Panc1 (cell line): ENCODE measurements at regions not wholly inside any gene's neighbourhood (a gene's known extent, or its start where the extent isn't known, plus 50 kb on each side); places are given as distances from the start of the nearest gene placed in this dataset.

Experiments used
- ATAC-seq: fragments of 200-7000 bp; cut with Tn5 transposase; 2 replicates; pipeline ENCODE4 v1.9.1; 2020; ENCODE audit warnings: mild to moderate bottlenecking, moderate library complexity
- BruUV-seq: library from RNA; stranded (reverse); fragments of 400-500 nt; replicated peaks from 2 replicates; lab custom pipeline; 2021; lab: Mats Ljungman, UMichigan
- CTCF ChIA-PET: fragments of 300-600 bp; sonication (Branson Sonifier 250); formaldehyde crosslinking; loops from one replicate; lab custom pipeline; 2022; ENCODE audit warnings: antibody characterized with exemption; lab: Charles Lee
- POLR2A ChIA-PET: fragments of 300-600 bp; sonication (Branson Sonifier 250); formaldehyde crosslinking; loops from one replicate; lab custom pipeline; 2022; ENCODE audit warnings: antibody characterized with exemption; lab: Charles Lee
- DNase-seq: peaks from one replicate; pipeline ENCODE4 v3.0.0-alpha.2; 2010; ENCODE audit warnings: low read depth, low spot score
- H3K27ac ChIP-seq: 2 replicates; pipeline ENCODE4 v1.5.1; 2011; ENCODE audit warnings: mild to moderate bottlenecking, low read length, inconsistent platforms
- H3K27me3 ChIP-seq: fragments of 200-500 bp; sonication (Bioruptor generic); 2 replicates; pipeline ENCODE4 v1.6.0; 2014; ENCODE audit warnings: low read length, inconsistent platforms; ENCODE audit not compliant: control insufficient read depth, insufficient read depth
- H3K36me3 ChIP-seq: fragments of 200-500 bp; sonication (Bioruptor generic); 2 replicates; pipeline ENCODE4 v1.5.1; 2014; ENCODE audit warnings: inconsistent platforms, mild to moderate bottlenecking, low read length, moderate library complexity; ENCODE audit not compliant: control insufficient read depth, insufficient read depth
- H3K4me1 ChIP-seq: 2 replicates; pipeline ENCODE4 v1.5.1; 2011; ENCODE audit warnings: inconsistent platforms, mild to moderate bottlenecking, low read length, moderate library complexity; ENCODE audit not compliant: control insufficient read depth, insufficient read depth
- H3K4me3 ChIP-seq, 2 experiments: 2 replicates each; pipeline ENCODE4 v1.5.1; 2011 to 2012; ENCODE audit warnings: low read depth in 2 of 2, low read length in 2 of 2, mild to moderate bottlenecking in 2 of 2, inconsistent platforms in 1 of 2, moderate library complexity in 1 of 2
- H3K9me3 ChIP-seq: fragments of 200-500 bp; sonication (Bioruptor generic); 2 replicates; pipeline ENCODE4 v1.5.1; 2014; ENCODE audit warnings: low read depth, mild to moderate bottlenecking, inconsistent platforms, low read length, moderate library complexity; ENCODE audit not compliant: control insufficient read depth, insufficient read depth
- CTCF ChIP-seq: fragments of 450-650 bp; IDR thresholded peaks from 2 replicates; pipeline ENCODE4 v1.5.1; 2017; ENCODE audit warnings: mild to moderate bottlenecking
- POLR2AphosphoS5 ChIP-seq: IDR thresholded peaks from 2 replicates; pipeline ENCODE4 v1.6.1; 2012; ENCODE audit warnings: mild to moderate bottlenecking, low read depth, low read length, moderate library complexity
- SIN3A ChIP-seq: IDR thresholded peaks from 2 replicates; pipeline ENCODE4 v1.6.1; 2012; ENCODE audit warnings: low read depth, mild to moderate bottlenecking, low read length, moderate library complexity, borderline replicate concordance; ENCODE audit not compliant: insufficient read depth
- TCF7L2 ChIP-seq: IDR thresholded peaks from 2 replicates; pipeline ENCODE4 v1.6.1; 2011; ENCODE audit warnings: mild to moderate bottlenecking, low read depth, low read length, inconsistent platforms
- in situ Hi-C: cut with HindIII; loops from 2 replicates; pipeline ENCODE4 v1.10.0; 2016; ENCODE audit warnings: low sequenced_read_pairs, low pct_unique_long_range_greater_than_20kb
- intact Hi-C: fragments of 100-400 bp; cut with micrococcal nuclease; formaldehyde crosslinking; loops from one replicate; pipeline ENCODE4 v1.10.0; 2022; ENCODE audit not compliant: unreplicated experiment
- TF ChIP-seq, protein P1 (sequence below), 2 experiments: IDR thresholded peaks; 2 replicates each; pipeline ENCODE4 v1.6.1; 2011 to 2012; ENCODE audit warnings: low read depth in 2 of 2, control low read depth in 1 of 2, low read length in 1 of 2, mild to moderate bottlenecking in 1 of 2, moderate library complexity in 1 of 2; ENCODE audit not compliant: insufficient read depth in 1 of 2

DNA sequence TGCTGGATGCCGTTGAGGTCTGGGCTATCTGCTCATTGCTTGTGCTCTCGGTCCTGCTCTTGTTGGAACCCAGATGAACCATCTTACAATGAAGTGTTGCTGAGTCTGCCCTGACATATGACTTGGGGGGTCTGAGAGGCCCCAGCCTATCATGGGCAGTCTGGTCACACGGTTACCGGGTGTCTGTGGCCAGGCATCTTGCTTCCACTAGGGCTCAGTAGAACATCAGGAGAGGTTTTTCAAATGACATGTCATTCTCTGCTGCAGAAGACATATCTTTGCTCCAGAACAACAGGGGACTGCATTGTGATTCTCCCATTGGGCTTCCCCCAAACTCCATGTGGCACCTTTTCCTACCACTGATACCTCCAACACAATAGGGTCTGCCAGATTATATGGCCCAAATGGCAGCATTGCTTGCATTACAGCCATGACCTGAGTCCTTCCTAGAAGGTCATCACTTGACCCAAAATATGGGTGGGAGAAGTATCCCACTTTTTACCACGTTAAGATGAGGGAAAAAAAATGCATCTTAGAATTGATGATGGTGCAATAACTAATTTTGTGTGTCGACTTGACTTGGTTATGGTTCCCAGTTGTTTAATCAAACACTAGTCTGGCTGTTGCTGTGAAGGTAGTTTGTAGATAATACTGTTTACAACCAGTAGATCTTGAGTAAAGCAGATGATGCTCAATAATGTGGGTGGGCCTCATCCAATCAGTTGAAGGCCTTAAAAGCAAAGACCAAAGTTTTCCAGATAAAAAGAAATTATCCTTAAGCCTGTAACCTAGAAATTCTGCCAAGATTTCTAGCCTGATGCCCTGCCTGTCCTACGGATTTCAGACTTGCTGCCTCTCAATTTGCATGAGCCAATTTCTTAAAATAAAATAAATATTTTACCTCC, 241.0 kb downstream of the QKI start:
- no peak overlapping the region for H3K27ac ChIP-seq
- POLR2A ChIA-PET, result no interaction called here
- in situ Hi-C loops, result no loop called here
- DNase-seq (no peak), ATAC-seq (no peak)
- intact Hi-C loops, result no loop called here
- H3K36me3 ChIP-seq, result no peaks in the 10 kb centered on the region
- no TSS peak for BruUV-seq
- H3K27me3 ChIP-seq, result 0 out of 2 replicates have a peak, but pooled peaks cover 2% of the 10 kb centered on the region
- no peaks in the 10 kb centered on the region for H3K9me3 ChIP-seq
- no peak overlapping the region for H3K4me3 ChIP-seq
- TF ChIP-seq CTCF (no peak), SIN3A (no peak), POLR2AphosphoS5 (no peak), TCF7L2 (no peak)
- TF ChIP-seq, protein P1, sequence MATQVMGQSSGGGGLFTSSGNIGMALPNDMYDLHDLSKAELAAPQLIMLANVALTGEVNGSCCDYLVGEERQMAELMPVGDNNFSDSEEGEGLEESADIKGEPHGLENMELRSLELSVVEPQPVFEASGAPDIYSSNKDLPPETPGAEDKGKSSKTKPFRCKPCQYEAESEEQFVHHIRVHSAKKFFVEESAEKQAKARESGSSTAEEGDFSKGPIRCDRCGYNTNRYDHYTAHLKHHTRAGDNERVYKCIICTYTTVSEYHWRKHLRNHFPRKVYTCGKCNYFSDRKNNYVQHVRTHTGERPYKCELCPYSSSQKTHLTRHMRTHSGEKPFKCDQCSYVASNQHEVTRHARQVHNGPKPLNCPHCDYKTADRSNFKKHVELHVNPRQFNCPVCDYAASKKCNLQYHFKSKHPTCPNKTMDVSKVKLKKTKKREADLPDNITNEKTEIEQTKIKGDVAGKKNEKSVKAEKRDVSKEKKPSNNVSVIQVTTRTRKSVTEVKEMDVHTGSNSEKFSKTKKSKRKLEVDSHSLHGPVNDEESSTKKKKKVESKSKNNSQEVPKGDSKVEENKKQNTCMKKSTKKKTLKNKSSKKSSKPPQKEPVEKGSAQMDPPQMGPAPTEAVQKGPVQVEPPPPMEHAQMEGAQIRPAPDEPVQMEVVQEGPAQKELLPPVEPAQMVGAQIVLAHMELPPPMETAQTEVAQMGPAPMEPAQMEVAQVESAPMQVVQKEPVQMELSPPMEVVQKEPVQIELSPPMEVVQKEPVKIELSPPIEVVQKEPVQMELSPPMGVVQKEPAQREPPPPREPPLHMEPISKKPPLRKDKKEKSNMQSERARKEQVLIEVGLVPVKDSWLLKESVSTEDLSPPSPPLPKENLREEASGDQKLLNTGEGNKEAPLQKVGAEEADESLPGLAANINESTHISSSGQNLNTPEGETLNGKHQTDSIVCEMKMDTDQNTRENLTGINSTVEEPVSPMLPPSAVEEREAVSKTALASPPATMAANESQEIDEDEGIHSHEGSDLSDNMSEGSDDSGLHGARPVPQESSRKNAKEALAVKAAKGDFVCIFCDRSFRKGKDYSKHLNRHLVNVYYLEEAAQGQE (IDR thresholded peaks at IDR 0.05; ENCODE audit: insufficient read depth in 1 of 2, low read depth in 2 of 2, low read length in 1 of 2), result no peak
- H3K4me1 ChIP-seq, result no peaks in the 10 kb centered on the region
- CTCF ChIA-PET, result no interaction called here

DNA sequence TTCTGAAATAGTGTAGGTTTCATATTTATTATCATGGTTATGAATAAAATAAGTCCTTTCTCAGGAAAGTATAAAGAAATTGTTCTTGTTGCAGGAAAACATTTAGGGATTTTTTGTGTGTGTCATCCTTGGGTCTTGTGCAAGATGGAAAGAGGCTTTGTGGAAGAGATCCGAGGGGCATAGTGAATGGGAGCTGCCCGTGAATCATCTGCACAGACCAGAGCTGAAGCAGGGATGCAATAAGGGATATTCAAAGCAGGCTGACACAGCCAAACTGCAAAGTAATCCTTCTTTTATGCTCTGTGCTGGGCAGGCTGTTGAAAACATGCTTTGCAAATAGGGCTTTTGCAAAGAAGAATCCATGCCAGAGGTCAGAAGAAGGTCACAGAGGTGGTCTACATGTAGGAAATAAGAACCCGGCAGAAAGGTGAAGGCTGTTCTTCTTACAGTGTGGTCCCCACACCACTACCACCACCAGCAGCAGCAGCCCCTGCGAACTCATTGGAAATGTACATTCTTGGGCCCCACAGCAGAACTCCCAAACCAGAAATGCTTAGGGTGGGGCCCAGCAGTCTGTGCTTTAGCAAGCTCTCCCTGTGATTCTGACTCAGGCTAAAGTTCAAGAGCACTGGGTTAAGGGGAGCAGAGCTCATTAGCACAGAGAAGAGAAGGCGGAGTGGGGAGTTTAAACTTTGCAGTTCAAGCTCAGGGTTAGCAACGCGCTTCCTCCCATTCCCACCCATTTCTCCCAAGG, 237.6 kb downstream of the QKI start:
- CTCF ChIA-PET, result no interaction called here

More for the DNA sequence above, 237.6 kb downstream of the QKI start:
- H3K9me3 ChIP-seq, result no peaks in the 10 kb centered on the region
- BruUV-seq, result no TSS peak
- intact Hi-C loops (no loop called here), in situ Hi-C loops (no loop called here)
- TF ChIP-seq CTCF (no peak), SIN3A (no peak), TCF7L2 (no peak), POLR2AphosphoS5 (no peak)
- TF ChIP-seq, protein P1 (IDR thresholded peaks at IDR 0.05; ENCODE audit: insufficient read depth in 1 of 2, low read depth in 2 of 2, low read length in 1 of 2), result no peak
- H3K4me3 ChIP-seq, result no peak overlapping the region
- no peak overlapping the region for H3K27ac ChIP-seq
- DNase-seq (no peak), ATAC-seq (no peak)
- POLR2A ChIA-PET, result interaction anchor here (0.7 kb wide), 1 partner anchor 1403 kb away, joined by 3 read pairs; no protein-coding TSS in a partner anchor
- H3K36me3 ChIP-seq, result no peaks in the 10 kb centered on the region
- H3K27me3 ChIP-seq, result no peaks in the 10 kb centered on the region
- H3K4me1 ChIP-seq, result no peaks in the 10 kb centered on the region
